ENCODE measurements at regions not wholly inside any gene's neighbourhood (a gene's known extent, or its start where the extent isn't known, plus 50 kb on each side); places are given as distances from the start of the nearest gene placed in this dataset.

DNA sequence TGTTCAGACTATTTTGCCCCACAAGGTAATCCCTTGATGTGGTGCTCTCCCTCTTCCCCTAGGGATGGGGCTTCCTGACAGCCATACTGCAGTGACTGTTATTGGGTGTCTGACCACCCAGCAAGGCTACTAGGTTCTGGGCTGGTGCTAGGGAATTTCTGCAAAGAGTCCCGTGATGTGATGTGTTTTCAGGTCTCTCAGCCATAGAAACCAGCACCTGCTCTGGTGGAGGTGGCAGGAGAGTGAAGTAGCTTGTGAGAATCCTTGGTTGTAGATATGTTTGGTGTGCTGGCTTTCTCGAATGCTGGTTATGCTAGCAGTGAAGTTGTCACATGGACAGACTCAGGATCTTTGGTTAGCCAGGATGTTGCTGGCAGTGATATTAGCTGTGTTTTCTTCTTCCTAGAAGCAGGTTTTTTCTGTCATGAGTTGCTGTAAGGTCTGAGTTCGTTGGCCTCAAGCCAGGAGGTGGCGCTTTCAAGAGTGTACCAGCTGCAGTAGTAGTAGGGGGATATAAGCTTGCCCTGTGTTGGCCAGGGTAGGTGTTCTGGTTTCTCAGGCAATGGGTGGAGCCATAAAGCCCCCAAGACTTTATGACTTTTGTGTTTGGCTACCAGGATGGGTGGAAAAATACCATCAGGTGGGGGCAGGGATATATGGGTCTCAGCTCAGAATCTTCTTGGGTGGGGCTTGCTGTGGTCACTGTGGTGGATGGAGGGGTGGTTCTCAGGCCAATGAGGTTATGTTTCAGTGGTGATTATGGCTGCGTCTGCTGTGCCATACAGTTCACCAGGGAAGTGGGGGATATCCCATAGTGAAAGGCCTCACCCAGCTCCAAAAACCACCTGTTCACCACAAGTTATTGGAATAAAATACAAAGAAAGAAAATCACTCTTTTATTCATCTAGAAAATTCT, 1112.3 kb downstream of the KCNT2 start:
- H3K4me3 Mint-ChIP-seq = no peak overlapping the region
- H3K27me3 ChIP-seq (ENCODE audit: control insufficient read depth, insufficient read depth, low read length) = no peaks in the 10 kb centered on the region
- H3K36me3 Mint-ChIP-seq = no peaks in the 10 kb centered on the region
- no peaks in the 10 kb centered on the region for H3K27me3 Mint-ChIP-seq
- H3K9me3 Mint-ChIP-seq = peaks cover 2 to 17% (median 6%) of the 10 kb centered on the region in 7 donors
- H3K27ac ChIP-seq (ENCODE audit: insufficient read depth, low read length, poor library complexity, severe bottlenecking) = no peak overlapping the region
- H3K27ac Mint-ChIP-seq = no peak overlapping the region
- DNase-seq (no peak), ATAC-seq (ENCODE audit: low read depth in 2 of 2) (no peak)
- no peaks in the 10 kb centered on the region for H3K36me3 ChIP-seq (ENCODE audit: control insufficient read depth, insufficient read depth, low read length)
- H3K4me3 ChIP-seq (ENCODE audit: low read depth, low read length) = no peak overlapping the region
- no peaks in the 10 kb centered on the region for H3K9me3 ChIP-seq (ENCODE audit: control insufficient read depth in 2 of 2, low read length in 2 of 2)
- H3K4me1 Mint-ChIP-seq = no peaks in the 10 kb centered on the region
- no peaks in the 10 kb centered on the region for H3K4me1 ChIP-seq (ENCODE audit: control insufficient read depth, insufficient read depth, low read length, poor library complexity, severe bottlenecking)

DNA sequence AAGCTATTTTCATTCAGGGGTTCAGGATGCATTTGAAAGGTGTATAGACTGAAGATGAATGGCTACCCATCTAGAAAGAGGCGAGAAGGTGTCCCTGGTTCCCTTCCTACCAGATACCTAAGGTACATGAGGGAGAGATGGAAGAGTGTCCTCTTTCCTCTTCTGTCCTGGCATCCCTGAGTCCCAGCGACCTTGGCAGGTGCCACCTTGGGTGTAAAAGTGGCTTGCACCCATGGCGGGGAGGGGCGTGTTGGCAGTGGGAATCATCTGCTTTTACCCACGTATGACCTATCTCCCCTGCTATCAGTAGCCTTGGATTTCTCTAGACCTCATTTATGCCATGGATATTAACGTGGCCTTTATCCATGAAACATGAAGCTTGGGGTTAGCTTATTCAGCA, 1126.1 kb downstream of the KCNT2 start:
- no peaks in the 10 kb centered on the region for H3K36me3 ChIP-seq (ENCODE audit: control insufficient read depth, insufficient read depth, low read length)
- ATAC-seq (ENCODE audit: low read depth in 2 of 2) (no peak), DNase-seq (no peak)
- Mint-ChIP-seq H3K4me1 (no peaks in the 10 kb centered on the region), H3K27ac (no peak overlapping the region), H3K4me3 (no peak overlapping the region), H3K27me3 (no peaks in the 10 kb centered on the region), H3K9me3 (peaks cover 0 to 9% (median 0%) of the 10 kb centered on the region in 7 donors), H3K36me3 (no peaks in the 10 kb centered on the region)
- no peaks in the 10 kb centered on the region for H3K27me3 ChIP-seq (ENCODE audit: control insufficient read depth, insufficient read depth, low read length)
- H3K4me3 ChIP-seq (ENCODE audit: low read depth, low read length) = no peak overlapping the region
- H3K9me3 ChIP-seq (ENCODE audit: control insufficient read depth in 2 of 2, low read length in 2 of 2) = no peaks in the 10 kb centered on the region
- no peak overlapping the region for H3K27ac ChIP-seq (ENCODE audit: insufficient read depth, low read length, poor library complexity, severe bottlenecking)
- no peaks in the 10 kb centered on the region for H3K4me1 ChIP-seq (ENCODE audit: control insufficient read depth, insufficient read depth, low read length, poor library complexity, severe bottlenecking)

DNA sequence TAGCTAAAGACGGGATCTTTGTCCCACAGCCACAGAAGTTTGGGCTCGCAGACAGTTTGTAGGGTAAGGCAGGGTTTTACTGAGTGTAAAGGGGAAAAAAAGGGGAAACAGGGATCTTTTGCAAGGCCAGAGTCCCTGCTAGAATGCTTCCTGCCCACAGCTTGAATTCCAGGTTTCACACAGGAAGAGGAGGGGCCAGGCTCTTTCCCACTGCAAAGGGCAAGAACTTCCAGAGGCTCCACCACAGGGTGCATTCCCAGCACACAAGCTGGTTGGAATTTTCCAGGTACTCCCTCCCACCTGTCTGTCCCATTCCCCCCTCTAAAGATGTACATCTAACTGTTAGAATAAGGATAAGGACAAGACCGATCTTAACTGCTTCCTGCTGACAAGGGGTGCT, 1126.9 kb downstream of the KCNT2 start:
- no peaks in the 10 kb centered on the region for H3K36me3 ChIP-seq (ENCODE audit: control insufficient read depth, insufficient read depth, low read length)
- no peaks in the 10 kb centered on the region for H3K9me3 ChIP-seq (ENCODE audit: control insufficient read depth in 2 of 2, low read length in 2 of 2)
- ATAC-seq (ENCODE audit: low read depth in 2 of 2) (no peak), DNase-seq (no peak)
- H3K9me3 Mint-ChIP-seq = peaks cover 0 to 8% (median 0%) of the 10 kb centered on the region in 7 donors
- H3K27ac Mint-ChIP-seq = no peak overlapping the region
- H3K4me3 ChIP-seq (ENCODE audit: low read depth, low read length) = no peak overlapping the region
- no peak overlapping the region for H3K4me3 Mint-ChIP-seq
- no peaks in the 10 kb centered on the region for H3K27me3 ChIP-seq (ENCODE audit: control insufficient read depth, insufficient read depth, low read length)
- no peaks in the 10 kb centered on the region for H3K36me3 Mint-ChIP-seq
- no peaks in the 10 kb centered on the region for H3K4me1 ChIP-seq (ENCODE audit: control insufficient read depth, insufficient read depth, low read length, poor library complexity, severe bottlenecking)
- H3K27ac ChIP-seq (ENCODE audit: insufficient read depth, low read length, poor library complexity, severe bottlenecking) = no peak overlapping the region
- no peaks in the 10 kb centered on the region for H3K4me1 Mint-ChIP-seq
- H3K27me3 Mint-ChIP-seq = no peaks in the 10 kb centered on the region

DNA sequence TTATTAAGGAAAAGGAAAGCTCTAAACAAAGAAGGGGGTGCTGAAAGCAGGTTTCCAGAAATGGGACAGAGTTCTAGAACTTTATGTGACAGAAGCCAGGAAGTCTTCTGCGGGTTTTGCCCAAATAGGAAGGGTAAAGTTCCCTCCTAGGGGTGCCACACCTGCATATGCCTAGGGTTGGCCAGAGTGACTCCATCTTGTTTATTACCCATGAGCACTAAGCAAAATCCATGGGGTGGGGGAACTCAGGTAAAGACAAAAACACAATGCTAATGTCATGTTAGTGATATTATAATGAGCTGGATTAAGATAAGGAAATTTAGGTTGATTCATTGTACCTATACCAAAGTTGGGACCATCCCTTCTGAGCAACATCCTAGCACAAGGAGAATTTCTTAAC, 1132.7 kb downstream of the KCNT2 start:
- no peak overlapping the region for H3K4me3 ChIP-seq (ENCODE audit: low read depth, low read length)
- no peaks in the 10 kb centered on the region for H3K27me3 ChIP-seq (ENCODE audit: control insufficient read depth, insufficient read depth, low read length)
- Mint-ChIP-seq H3K9me3 (peaks cover 3 to 6% (median 4%) of the 10 kb centered on the region in 7 donors), H3K4me3 (no peak overlapping the region), H3K27ac (no peak overlapping the region), H3K4me1 (no peaks in the 10 kb centered on the region), H3K27me3 (no peaks in the 10 kb centered on the region), H3K36me3 (no peaks in the 10 kb centered on the region)
- no peak for DNase-seq
- ATAC-seq (ENCODE audit: low read depth in 2 of 2) = no peak
- H3K9me3 ChIP-seq (ENCODE audit: control insufficient read depth in 2 of 2, low read length in 2 of 2) = no peaks in the 10 kb centered on the region
- no peak overlapping the region for H3K27ac ChIP-seq (ENCODE audit: insufficient read depth, low read length, poor library complexity, severe bottlenecking)
- H3K36me3 ChIP-seq (ENCODE audit: control insufficient read depth, insufficient read depth, low read length) = no peaks in the 10 kb centered on the region
- H3K4me1 ChIP-seq (ENCODE audit: control insufficient read depth, insufficient read depth, low read length, poor library complexity, severe bottlenecking) = no peaks in the 10 kb centered on the region

DNA sequence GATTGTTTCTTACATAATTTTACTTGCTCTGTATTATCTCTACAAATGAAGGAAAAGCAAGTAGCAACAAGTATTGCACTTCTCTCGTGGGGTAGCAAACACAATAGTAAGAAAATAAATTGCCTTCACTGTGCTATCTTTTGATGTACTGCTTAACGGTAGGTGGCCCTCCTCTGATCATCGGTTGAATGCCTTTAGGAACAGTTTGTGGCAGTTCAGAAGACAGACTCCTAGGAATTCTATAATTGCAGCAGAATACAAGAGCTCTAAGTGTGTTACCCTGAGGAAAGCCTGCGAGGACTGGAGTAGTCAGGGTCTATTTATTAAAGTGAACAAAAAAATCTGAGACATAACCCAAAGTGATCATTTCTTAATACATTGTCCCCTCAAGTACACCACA, 1135.9 kb downstream of the KCNT2 start:
- no peaks in the 10 kb centered on the region for H3K27me3 Mint-ChIP-seq
- no peaks in the 10 kb centered on the region for H3K36me3 Mint-ChIP-seq
- Histone ChIP-seq H3K27ac (ENCODE audit: insufficient read depth, low read length, poor library complexity, severe bottlenecking) (no peak overlapping the region), H3K36me3 (ENCODE audit: control insufficient read depth, insufficient read depth, low read length) (no peaks in the 10 kb centered on the region), H3K4me1 (ENCODE audit: control insufficient read depth, insufficient read depth, low read length, poor library complexity, severe bottlenecking) (no peaks in the 10 kb centered on the region), H3K4me3 (ENCODE audit: low read depth, low read length) (no peak overlapping the region), H3K9me3 (ENCODE audit: control insufficient read depth in 2 of 2, low read length in 2 of 2) (no peaks in the 10 kb centered on the region), H3K27me3 (ENCODE audit: control insufficient read depth, insufficient read depth, low read length) (no peaks in the 10 kb centered on the region)
- ATAC-seq (ENCODE audit: low read depth in 2 of 2) = no peak
- H3K9me3 Mint-ChIP-seq = peaks cover 0 to 6% (median 4%) of the 10 kb centered on the region in 7 donors
- H3K27ac Mint-ChIP-seq = no peak overlapping the region
- H3K4me3 Mint-ChIP-seq = no peak overlapping the region
- no peaks in the 10 kb centered on the region for H3K4me1 Mint-ChIP-seq
- no peak for DNase-seq

DNA sequence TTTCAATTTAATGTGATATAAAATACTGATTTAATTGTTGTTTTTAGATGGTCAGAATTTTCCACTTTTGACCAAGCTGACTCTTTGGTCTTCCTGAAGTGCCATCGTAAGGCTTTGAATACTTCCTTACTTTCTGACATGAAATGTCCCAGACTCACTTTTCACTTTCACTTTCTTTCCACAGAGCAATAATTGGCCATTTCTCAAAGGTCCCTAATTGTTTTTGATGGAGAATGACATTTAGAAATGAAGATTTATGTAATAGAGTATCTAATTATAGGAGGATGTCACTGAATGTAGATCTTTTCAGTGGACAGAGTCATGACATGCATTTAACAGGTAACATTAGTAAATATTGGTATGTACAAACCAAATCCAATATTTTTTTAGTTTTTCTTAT, 1141.6 kb downstream of the KCNT2 start:
- Mint-ChIP-seq H3K4me1 (no peaks in the 10 kb centered on the region), H3K27me3 (no peaks in the 10 kb centered on the region), H3K36me3 (no peaks in the 10 kb centered on the region), H3K4me3 (peak overlapping the region in 1 of 4 donors; percentile 83), H3K27ac (no peak overlapping the region), H3K9me3 (peaks cover 0 to 9% (median 1%) of the 10 kb centered on the region in 7 donors)
- Histone ChIP-seq H3K4me1 (ENCODE audit: control insufficient read depth, insufficient read depth, low read length, poor library complexity, severe bottlenecking) (no peaks in the 10 kb centered on the region), H3K27ac (ENCODE audit: insufficient read depth, low read length, poor library complexity, severe bottlenecking) (no peak overlapping the region), H3K9me3 (ENCODE audit: control insufficient read depth in 2 of 2, low read length in 2 of 2) (no peaks in the 10 kb centered on the region), H3K27me3 (ENCODE audit: control insufficient read depth, insufficient read depth, low read length) (no peaks in the 10 kb centered on the region), H3K36me3 (ENCODE audit: control insufficient read depth, insufficient read depth, low read length) (no peaks in the 10 kb centered on the region), H3K4me3 (ENCODE audit: low read depth, low read length) (no peak overlapping the region)
- ATAC-seq (ENCODE audit: low read depth in 2 of 2) (no peak), DNase-seq (no peak)

DNA sequence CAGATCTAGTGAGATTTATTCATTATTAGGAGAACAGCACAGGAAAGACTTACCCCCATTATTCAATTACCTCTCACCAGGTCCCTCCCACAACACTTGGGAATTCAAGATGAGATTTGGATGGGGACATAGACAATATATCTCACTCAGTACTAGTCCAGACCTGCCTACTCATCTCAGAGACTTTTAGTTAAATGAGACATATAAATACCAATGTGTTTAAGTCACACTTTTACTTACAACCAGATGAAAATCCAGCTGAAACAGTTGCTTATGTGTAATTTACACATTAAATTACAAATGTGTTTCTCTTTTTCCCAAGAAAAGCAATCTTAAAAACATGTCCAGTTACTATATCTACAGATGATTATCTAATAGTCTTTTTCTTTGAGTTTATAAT, 1145.6 kb downstream of the KCNT2 start:
- ATAC-seq (ENCODE audit: low read depth in 2 of 2) (no peak), DNase-seq (no peak)
- Mint-ChIP-seq H3K4me1 (no peaks in the 10 kb centered on the region), H3K36me3 (no peaks in the 10 kb centered on the region), H3K27ac (no peak overlapping the region), H3K27me3 (no peaks in the 10 kb centered on the region), H3K4me3 (no peak overlapping the region), H3K9me3 (peaks cover 0 to 9% (median 1%) of the 10 kb centered on the region in 7 donors)
- no peak overlapping the region for H3K4me3 ChIP-seq (ENCODE audit: low read depth, low read length)
- no peaks in the 10 kb centered on the region for H3K27me3 ChIP-seq (ENCODE audit: control insufficient read depth, insufficient read depth, low read length)
- H3K27ac ChIP-seq (ENCODE audit: insufficient read depth, low read length, poor library complexity, severe bottlenecking) = no peak overlapping the region
- H3K36me3 ChIP-seq (ENCODE audit: control insufficient read depth, insufficient read depth, low read length) = no peaks in the 10 kb centered on the region
- no peaks in the 10 kb centered on the region for H3K4me1 ChIP-seq (ENCODE audit: control insufficient read depth, insufficient read depth, low read length, poor library complexity, severe bottlenecking)
- no peaks in the 10 kb centered on the region for H3K9me3 ChIP-seq (ENCODE audit: control insufficient read depth in 2 of 2, low read length in 2 of 2)

DNA sequence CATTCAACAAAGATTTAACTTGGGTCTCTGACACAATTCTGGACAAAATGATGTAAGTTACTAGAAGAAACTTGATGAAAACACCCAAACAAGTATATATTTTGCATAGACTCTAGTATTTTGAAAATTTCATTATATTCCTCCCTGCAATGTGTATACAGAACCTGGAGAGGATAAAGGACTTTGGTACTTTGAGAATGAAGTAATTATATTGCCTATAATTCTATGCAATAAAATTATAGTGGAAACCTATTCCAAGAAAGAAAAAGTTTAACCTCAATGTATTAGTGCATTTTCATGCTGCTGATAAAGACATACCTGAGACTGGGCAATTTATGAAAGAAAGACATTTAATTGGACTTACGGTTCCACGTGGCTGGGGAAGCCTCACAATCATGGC, 1146.1 kb downstream of the KCNT2 start:
- Mint-ChIP-seq H3K4me3 (no peak overlapping the region), H3K27ac (no peak overlapping the region), H3K27me3 (no peaks in the 10 kb centered on the region), H3K36me3 (no peaks in the 10 kb centered on the region), H3K4me1 (no peaks in the 10 kb centered on the region), H3K9me3 (peaks cover 0 to 9% (median 1%) of the 10 kb centered on the region in 7 donors)
- Histone ChIP-seq H3K27me3 (ENCODE audit: control insufficient read depth, insufficient read depth, low read length) (no peaks in the 10 kb centered on the region), H3K9me3 (ENCODE audit: control insufficient read depth in 2 of 2, low read length in 2 of 2) (no peaks in the 10 kb centered on the region), H3K4me1 (ENCODE audit: control insufficient read depth, insufficient read depth, low read length, poor library complexity, severe bottlenecking) (no peaks in the 10 kb centered on the region), H3K27ac (ENCODE audit: insufficient read depth, low read length, poor library complexity, severe bottlenecking) (no peak overlapping the region), H3K36me3 (ENCODE audit: control insufficient read depth, insufficient read depth, low read length) (no peaks in the 10 kb centered on the region), H3K4me3 (ENCODE audit: low read depth, low read length) (no peak overlapping the region)
- ATAC-seq (ENCODE audit: low read depth in 2 of 2) (no peak), DNase-seq (no peak)

Measured in CD4-positive, CD25-positive, alpha-beta regulatory T cell (primary cell).